GM12878 (cell line): ENCODE measurements at regions not wholly inside any gene's neighbourhood (a gene's known extent, or its start where the extent isn't known, plus 50 kb on each side); places are given as distances from the start of the nearest gene placed in this dataset.

ENCODE experiments used
- CEBPB ChIP-seq, 2 experiments: fragments of 150-350 bp in 1 of 2; IDR thresholded peaks; 2 replicates each; pipeline ENCODE4 v1.6.1; 2012 to 2014; ENCODE audit warnings: low read depth in 2 of 2, low read length in 2 of 2, borderline replicate concordance in 1 of 2, inconsistent platforms in 1 of 2
- TF ChIP-seq, protein P1 (sequence below), 3 experiments: IDR thresholded peaks in 2 of 3; conservative IDR thresholded peaks in 1 of 3; 2 replicates each; pipeline ENCODE4 v1.5.1; 2011; ENCODE audit warnings: low read depth in 3 of 3, low read length in 3 of 3, mild to moderate bottlenecking in 3 of 3, control low read depth in 2 of 3, moderate library complexity in 2 of 3, inconsistent platforms in 1 of 3, mixed read lengths in 1 of 3; ENCODE audit not compliant: control insufficient read depth in 2 of 3, insufficient read depth in 1 of 3; ENCODE audit errors: extremely low read depth in 1 of 3

DNA sequence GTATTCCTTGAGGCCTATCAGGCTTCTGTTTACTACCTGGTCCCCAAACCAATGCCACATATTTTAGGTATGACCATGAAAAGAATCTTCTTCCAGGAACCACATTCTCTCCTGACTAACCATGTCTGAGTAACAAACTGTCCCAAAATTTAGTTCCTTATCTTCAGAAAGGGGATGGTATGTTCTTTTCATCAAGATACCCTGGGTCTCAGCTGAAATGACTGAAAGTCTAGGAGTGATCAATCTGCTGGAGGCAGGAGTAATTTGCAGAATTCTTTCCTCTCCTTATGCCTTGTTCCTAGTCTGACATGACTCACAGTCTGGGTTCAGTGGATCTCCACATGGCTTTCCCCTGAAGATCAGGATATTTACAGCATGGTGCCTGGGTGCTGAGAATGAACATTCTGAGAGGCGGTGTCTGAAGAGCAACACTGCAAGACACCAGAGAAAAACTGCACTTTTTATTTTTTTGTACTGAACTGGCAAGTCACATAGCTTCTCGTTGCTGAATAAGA lies 665.5 kb downstream of the TLL1 start:
- TF ChIP-seq CEBPB (IDR thresholded peaks at IDR 0.05; ENCODE audit: borderline replicate concordance in 1 of 2, low read depth in 2 of 2, low read length in 2 of 2): no peak
- TF ChIP-seq, protein P1, sequence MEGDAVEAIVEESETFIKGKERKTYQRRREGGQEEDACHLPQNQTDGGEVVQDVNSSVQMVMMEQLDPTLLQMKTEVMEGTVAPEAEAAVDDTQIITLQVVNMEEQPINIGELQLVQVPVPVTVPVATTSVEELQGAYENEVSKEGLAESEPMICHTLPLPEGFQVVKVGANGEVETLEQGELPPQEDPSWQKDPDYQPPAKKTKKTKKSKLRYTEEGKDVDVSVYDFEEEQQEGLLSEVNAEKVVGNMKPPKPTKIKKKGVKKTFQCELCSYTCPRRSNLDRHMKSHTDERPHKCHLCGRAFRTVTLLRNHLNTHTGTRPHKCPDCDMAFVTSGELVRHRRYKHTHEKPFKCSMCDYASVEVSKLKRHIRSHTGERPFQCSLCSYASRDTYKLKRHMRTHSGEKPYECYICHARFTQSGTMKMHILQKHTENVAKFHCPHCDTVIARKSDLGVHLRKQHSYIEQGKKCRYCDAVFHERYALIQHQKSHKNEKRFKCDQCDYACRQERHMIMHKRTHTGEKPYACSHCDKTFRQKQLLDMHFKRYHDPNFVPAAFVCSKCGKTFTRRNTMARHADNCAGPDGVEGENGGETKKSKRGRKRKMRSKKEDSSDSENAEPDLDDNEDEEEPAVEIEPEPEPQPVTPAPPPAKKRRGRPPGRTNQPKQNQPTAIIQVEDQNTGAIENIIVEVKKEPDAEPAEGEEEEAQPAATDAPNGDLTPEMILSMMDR (IDR thresholded peaks at IDR 0.05 in 2 of 3, conservative IDR thresholded peaks at IDR 0.05 in 1 of 3; ENCODE audit: control insufficient read depth in 2 of 3, extremely low read depth in 1 of 3, insufficient read depth in 1 of 3, low read depth in 3 of 3, low read length in 3 of 3): no peak
